Smooth muscle cell (in vitro differentiated cells): ENCODE measurements at regions not wholly inside any gene's neighbourhood (a gene's known extent, or its start where the extent isn't known, plus 50 kb on each side); places are given as distances from the start of the nearest gene placed in this dataset.
A peak's percentile ranks its signal among the peaks of the same experiment; 100 is the strongest.

Source experiments
- DNase-seq: peaks from one replicate; lab custom pipeline; 2025; ENCODE audit not compliant: unreplicated experiment; lab: John Stamatoyannopoulos, UW
- H2AFZ ChIP-seq: fragments of 200-600 bp; sonication (generic); 2 replicates; pipeline ENCODE4 v1.6.0; 2016; ENCODE audit warnings: antibody characterized with exemption, low read depth, mild to moderate bottlenecking
- H3F3A ChIP-seq: fragments of 200-600 bp; sonication (generic); 2 replicates; pipeline ENCODE4 v1.6.0; 2017; ENCODE audit warnings: antibody characterized with exemption, low read depth
- H3K27ac ChIP-seq: fragments of 200-600 bp; sonication (generic); 2 replicates; pipeline ENCODE4 v1.5.1; 2016; ENCODE audit warnings: low read depth, mild to moderate bottlenecking
- H3K27me3 ChIP-seq: fragments of 200-600 bp; sonication (generic); 2 replicates; pipeline ENCODE4 v1.6.1; 2016; ENCODE audit warnings: low read depth, mild to moderate bottlenecking
- H3K36me3 ChIP-seq: fragments of 200-600 bp; sonication (generic); 2 replicates; pipeline ENCODE4 v1.5.1; 2016; ENCODE audit warnings: low read depth
- H3K4me1 ChIP-seq: fragments of 200-600 bp; sonication (generic); 2 replicates; pipeline ENCODE4 v1.5.1; 2016; ENCODE audit warnings: low read depth
- H3K4me2 ChIP-seq: fragments of 200-600 bp; sonication (generic); 2 replicates; pipeline ENCODE4 v1.6.0; 2016; ENCODE audit warnings: mild to moderate bottlenecking
- H3K4me3 ChIP-seq: fragments of 200-600 bp; sonication (generic); 2 replicates; pipeline ENCODE4 v1.5.1; 2016; ENCODE audit warnings: mild to moderate bottlenecking
- H3K79me2 ChIP-seq: fragments of 200-600 bp; sonication (generic); 2 replicates; pipeline ENCODE4 v1.6.0; 2016; ENCODE audit warnings: low read depth, mild to moderate bottlenecking
- H3K9ac ChIP-seq: fragments of 200-600 bp; sonication (generic); 2 replicates; pipeline ENCODE4 v1.6.0; 2016; ENCODE audit warnings: low read depth
- H3K9me3 ChIP-seq: fragments of 200-600 bp; sonication (generic); replicated peaks from 2 replicates; pipeline ENCODE4 v1.5.1; 2016; ENCODE audit warnings: low read depth
- H4K20me1 ChIP-seq: fragments of 200-600 bp; sonication (generic); 2 replicates; pipeline ENCODE4 v1.6.0; 2016; ENCODE audit warnings: low read depth
- CTCF ChIP-seq: fragments of 200-600 bp; sonication (generic); IDR thresholded peaks from 2 replicates; pipeline ENCODE4 v1.5.1; 2017; ENCODE audit warnings: borderline replicate concordance, mild to moderate bottlenecking, antibody characterized with exemption; ENCODE audit not compliant: insufficient read depth, poor library complexity, severe bottlenecking
- WGBS: methylation state at CpG from one replicate; pipeline ENCODE4 v1.1.7; 2016; ENCODE audit warnings: low lambda C conversion rate; 5-methylcytosine and 5-hydroxymethylcytosine counted together

GRCh38 chr2:573805-574392 is 103.3 kb downstream of the TMEM18 start:
- no peaks in the 10 kb centered on the region for H3K79me2 ChIP-seq
- H3F3A ChIP-seq, result no peaks in the 10 kb centered on the region
- H3K4me3 ChIP-seq, result no peak overlapping the region
- no peak overlapping the region for H3K4me2 ChIP-seq
- no peak for DNase-seq
- no peaks in the 10 kb centered on the region for H4K20me1 ChIP-seq
- H3K27ac ChIP-seq, result no peak overlapping the region
- no peaks in the 10 kb centered on the region for H3K9me3 ChIP-seq
- H3K36me3 ChIP-seq, result no peaks in the 10 kb centered on the region
- H3K27me3 ChIP-seq, result no peaks in the 10 kb centered on the region
- H2AFZ ChIP-seq, result no peak overlapping the region
- no peaks in the 10 kb centered on the region for H3K4me1 ChIP-seq
- no peak for TF ChIP-seq CTCF
- no peak overlapping the region for H3K9ac ChIP-seq
- 77% methylated on average over 6 of the region's 6 CpGs for WGBS

GRCh38 chr2:573025-573424 is 104.2 kb downstream of the TMEM18 start:
- Histone ChIP-seq H3K27me3 (no peaks in the 10 kb centered on the region), H3K36me3 (no peaks in the 10 kb centered on the region), H3K79me2 (no peaks in the 10 kb centered on the region), H3K4me2 (no peak overlapping the region), H3F3A (no peaks in the 10 kb centered on the region), H3K27ac (no peak overlapping the region), H4K20me1 (no peaks in the 10 kb centered on the region), H2AFZ (no peak overlapping the region), H3K4me3 (no peak overlapping the region), H3K4me1 (no peaks in the 10 kb centered on the region), H3K9ac (no peak overlapping the region), H3K9me3 (no peaks in the 10 kb centered on the region)
- no peak for DNase-seq
- WGBS, result 88% methylated on average over 9 of the region's 9 CpGs
- TF ChIP-seq CTCF, result no peak

GRCh38 chr2:569681-570080 is 107.5 kb downstream of the TMEM18 start:
- TF ChIP-seq CTCF, result no peak
- Histone ChIP-seq H3K79me2 (no peaks in the 10 kb centered on the region), H4K20me1 (no peaks in the 10 kb centered on the region), H2AFZ (no peak overlapping the region), H3K4me1 (no peaks in the 10 kb centered on the region), H3K4me2 (no peak overlapping the region), H3K27ac (no peak overlapping the region), H3K4me3 (no peak overlapping the region), H3K36me3 (no peaks in the 10 kb centered on the region), H3K9me3 (no peaks in the 10 kb centered on the region), H3F3A (no peaks in the 10 kb centered on the region), H3K27me3 (no peaks in the 10 kb centered on the region), H3K9ac (no peak overlapping the region)
- WGBS, result 78% methylated on average over 3 of the region's 3 CpGs
- DNase-seq, result no peak

- Histone ChIP-seq H3K4me3 (no peak overlapping the region), H3K36me3 (no peaks in the 10 kb centered on the region), H3K27ac (no peak overlapping the region), H3K9me3 (no peaks in the 10 kb centered on the region), H3K27me3 (no peaks in the 10 kb centered on the region), H2AFZ (no peak overlapping the region), H3K4me1 (no peaks in the 10 kb centered on the region), H4K20me1 (no peaks in the 10 kb centered on the region), H3F3A (no peaks in the 10 kb centered on the region), H3K4me2 (peak overlapping the region; percentile 40), H3K9ac (no peak overlapping the region), H3K79me2 (no peaks in the 10 kb centered on the region)
- WGBS, result 82% methylated on average over 4 of the region's 4 CpGs
- TF ChIP-seq CTCF, result no peak
- no peak for DNase-seq
Observed at GRCh38 chr2:568639-569235, 108.5 kb downstream of the TMEM18 start.
